ENCODE measurements at regions not wholly inside any gene's neighbourhood (a gene's known extent, or its start where the extent isn't known, plus 50 kb on each side); places are given as distances from the start of the nearest gene placed in this dataset.

GRCh38 chr1:116256286-116256649 lies 116.8 kb upstream of the ATP1A1 start:
- TF ChIP-seq CTCF (conservative IDR thresholded peaks at IDR 0.05; ENCODE audit: low read depth, low read length) = no peak
- no peak for TF ChIP-seq EZH2 (IDR thresholded peaks at IDR 0.05; ENCODE audit: borderline replicate concordance, low read depth, low read length, poor library complexity, severe bottlenecking)
